Cerebellar cortex (tissue), 1 donor: ENCODE measurements at regions not wholly inside any gene's neighbourhood (a gene's known extent, or its start where the extent isn't known, plus 50 kb on each side); places are given as distances from the start of the nearest gene placed in this dataset.

Experiments used
- DNase-seq: peaks from one replicate; pipeline ENCODE4 v3.0.0-alpha.2; 2015; ENCODE audit warnings: low spot score

DNA sequence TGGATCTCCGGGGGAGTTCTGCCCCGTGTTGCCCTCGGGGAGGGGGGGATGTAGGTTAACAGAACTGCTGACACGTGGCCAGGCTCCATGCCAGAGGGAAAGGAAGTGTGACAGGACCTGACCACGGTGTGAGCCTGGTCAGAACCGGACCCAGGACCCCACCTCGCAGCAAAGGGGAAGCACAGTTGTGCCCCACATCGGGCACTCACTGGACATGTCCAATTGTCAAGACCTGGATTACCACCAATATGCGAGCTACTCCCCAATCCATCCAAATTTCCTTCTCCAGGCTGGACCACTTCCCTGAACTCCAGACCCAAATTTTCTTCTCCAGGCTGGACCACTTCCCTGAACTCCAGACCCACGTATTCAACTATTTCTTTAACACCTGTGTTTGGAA, 78.8 kb upstream of the PIWIL1 start:
- no peak for DNase-seq

DNA sequence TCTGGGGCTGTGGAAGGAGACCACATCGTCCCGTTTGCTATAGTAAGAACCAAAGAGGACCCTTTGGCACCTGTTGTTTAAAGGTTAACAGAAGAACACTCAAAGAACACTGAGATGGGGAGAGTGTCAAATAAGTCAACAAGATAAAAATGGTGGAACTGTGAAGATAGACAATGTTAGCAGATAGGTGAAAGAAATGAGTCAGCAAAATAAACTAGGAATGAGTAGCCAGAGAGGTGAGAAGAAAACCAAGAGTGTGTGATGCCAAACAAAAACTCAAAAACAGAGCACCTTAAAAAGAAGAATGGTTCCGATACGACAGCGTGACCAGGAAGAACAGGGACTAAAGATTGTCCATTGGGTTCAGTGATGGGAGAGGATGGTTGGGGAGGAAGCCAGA, 74.7 kb upstream of the PIWIL1 start:
- no peak for DNase-seq

GRCh38 chr12:130263996-130264395, 73.7 kb upstream of the PIWIL1 start:
- DNase-seq: no peak

DNA sequence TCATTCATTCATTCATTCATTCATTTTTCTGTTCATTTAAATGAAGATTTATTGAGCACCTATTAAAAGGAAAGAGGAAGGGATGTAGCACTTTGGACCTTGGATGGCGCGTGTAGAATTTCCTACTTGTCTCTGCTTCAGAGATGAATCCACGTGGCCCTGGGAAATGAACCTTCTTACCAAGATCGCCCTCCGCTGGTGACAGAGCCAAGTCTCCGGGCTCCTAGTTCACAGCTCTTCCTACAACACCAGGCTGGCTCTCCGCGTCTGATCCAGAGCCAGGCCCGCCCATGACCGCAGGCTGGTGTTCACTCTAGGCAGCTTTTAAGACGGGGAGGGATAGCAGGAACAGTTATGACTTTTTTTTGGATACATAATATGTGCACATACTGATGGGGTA, 70.9 kb upstream of the PIWIL1 start:
- DNase-seq: peak; percentile 17

GRCh38 chr12:130280231-130280630, 57.5 kb upstream of the PIWIL1 start:
- DNase-seq: peak; percentile 3

GRCh38 chr12:130280742-130281141, 56.9 kb upstream of the PIWIL1 start:
- no peak for DNase-seq

DNA sequence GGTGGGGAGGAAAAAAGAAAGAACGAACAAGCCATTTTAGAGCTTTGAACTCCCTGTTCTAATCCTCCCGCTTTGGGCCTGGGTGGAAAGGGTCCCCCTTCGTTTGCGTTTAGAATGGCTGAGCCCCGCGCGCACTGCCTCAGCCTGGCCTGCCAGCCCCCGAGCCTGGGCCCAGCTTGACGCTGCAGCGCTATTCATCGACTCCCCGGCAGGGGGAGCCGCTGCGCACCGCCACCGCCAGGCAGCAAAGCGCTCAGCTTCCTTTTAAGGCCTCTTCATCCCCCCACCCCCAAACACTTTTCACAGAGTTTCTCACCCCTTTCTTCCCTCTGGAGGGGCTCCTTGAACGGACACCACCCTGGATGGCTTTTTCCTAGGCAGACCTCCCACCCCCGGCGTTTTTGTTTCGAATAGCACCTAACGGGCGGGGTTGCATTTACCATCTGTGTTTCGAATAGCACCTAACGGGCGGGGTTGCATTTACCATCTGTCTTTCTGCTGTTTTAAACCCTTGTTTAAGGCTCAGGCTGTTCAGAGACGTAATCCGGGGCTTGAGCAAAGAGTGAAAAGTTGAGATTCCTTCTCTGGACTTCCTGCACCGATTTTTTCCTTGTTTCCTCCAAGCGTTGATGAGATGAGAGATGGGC, 56.4 kb upstream of the PIWIL1 start:
- peak; percentile 14 for DNase-seq

GRCh38 chr12:130286041-130286440, 51.6 kb upstream of the PIWIL1 start:
- peak; percentile 33 for DNase-seq

- DNase-seq: peak; percentile 1
Measured at GRCh38 chr12:130286741-130287440, 50.8 kb upstream of the PIWIL1 start.
